AG10803 (cell line): ENCODE measurements at regions not wholly inside any gene's neighbourhood (a gene's known extent, or its start where the extent isn't known, plus 50 kb on each side); places are given as distances from the start of the nearest gene placed in this dataset.

Source experiments
- DNase-seq: peaks from one replicate; pipeline ENCODE4 v3.0.0; 2010; ENCODE audit warnings: low read depth
- H3K4me3 ChIP-seq: 2 replicates; pipeline ENCODE4 v1.5.1; 2011; ENCODE audit warnings: mild to moderate bottlenecking, low read length, control low read depth
- TF ChIP-seq, protein P1 (sequence below): conservative IDR thresholded peaks from 2 replicates; pipeline ENCODE4 v1.5.1; 2011; ENCODE audit warnings: mild to moderate bottlenecking, low read length, control low read depth, inconsistent platforms

- no peak for DNase-seq
- TF ChIP-seq, protein P1, sequence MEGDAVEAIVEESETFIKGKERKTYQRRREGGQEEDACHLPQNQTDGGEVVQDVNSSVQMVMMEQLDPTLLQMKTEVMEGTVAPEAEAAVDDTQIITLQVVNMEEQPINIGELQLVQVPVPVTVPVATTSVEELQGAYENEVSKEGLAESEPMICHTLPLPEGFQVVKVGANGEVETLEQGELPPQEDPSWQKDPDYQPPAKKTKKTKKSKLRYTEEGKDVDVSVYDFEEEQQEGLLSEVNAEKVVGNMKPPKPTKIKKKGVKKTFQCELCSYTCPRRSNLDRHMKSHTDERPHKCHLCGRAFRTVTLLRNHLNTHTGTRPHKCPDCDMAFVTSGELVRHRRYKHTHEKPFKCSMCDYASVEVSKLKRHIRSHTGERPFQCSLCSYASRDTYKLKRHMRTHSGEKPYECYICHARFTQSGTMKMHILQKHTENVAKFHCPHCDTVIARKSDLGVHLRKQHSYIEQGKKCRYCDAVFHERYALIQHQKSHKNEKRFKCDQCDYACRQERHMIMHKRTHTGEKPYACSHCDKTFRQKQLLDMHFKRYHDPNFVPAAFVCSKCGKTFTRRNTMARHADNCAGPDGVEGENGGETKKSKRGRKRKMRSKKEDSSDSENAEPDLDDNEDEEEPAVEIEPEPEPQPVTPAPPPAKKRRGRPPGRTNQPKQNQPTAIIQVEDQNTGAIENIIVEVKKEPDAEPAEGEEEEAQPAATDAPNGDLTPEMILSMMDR = no peak
- no peak overlapping the region for H3K4me3 ChIP-seq
Measured at GRCh38 chr10:44459671-44460070, 74.8 kb upstream of the CXCL12 start.

DNA sequence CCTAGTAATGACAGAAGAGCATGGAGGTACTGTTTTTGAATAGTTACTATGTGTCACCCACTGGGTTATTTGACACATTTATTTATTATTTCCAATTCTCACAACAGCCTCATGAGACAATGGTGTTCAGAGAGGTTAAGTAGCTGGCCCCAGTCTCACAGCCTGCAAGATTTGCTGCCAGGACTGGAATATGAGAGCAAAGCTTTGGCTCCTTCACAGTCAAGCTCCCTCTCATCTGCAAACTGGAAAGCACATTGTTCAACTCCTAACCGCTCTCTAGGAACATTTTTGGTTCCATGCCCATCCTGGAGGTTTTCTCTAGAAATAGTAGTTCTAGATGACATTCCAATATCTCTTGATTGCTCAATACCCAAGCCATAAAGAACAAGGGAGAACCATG lies 75.5 kb upstream of the CXCL12 start:
- peak; percentile 69 for DNase-seq
- no peak overlapping the region for H3K4me3 ChIP-seq
- TF ChIP-seq, protein P1 = no peak

GRCh38 chr10:44462338-44462914 lies 77.5 kb upstream of the CXCL12 start:
- DNase-seq = no peak
- TF ChIP-seq, protein P1 = no peak
- no peak overlapping the region for H3K4me3 ChIP-seq

DNA sequence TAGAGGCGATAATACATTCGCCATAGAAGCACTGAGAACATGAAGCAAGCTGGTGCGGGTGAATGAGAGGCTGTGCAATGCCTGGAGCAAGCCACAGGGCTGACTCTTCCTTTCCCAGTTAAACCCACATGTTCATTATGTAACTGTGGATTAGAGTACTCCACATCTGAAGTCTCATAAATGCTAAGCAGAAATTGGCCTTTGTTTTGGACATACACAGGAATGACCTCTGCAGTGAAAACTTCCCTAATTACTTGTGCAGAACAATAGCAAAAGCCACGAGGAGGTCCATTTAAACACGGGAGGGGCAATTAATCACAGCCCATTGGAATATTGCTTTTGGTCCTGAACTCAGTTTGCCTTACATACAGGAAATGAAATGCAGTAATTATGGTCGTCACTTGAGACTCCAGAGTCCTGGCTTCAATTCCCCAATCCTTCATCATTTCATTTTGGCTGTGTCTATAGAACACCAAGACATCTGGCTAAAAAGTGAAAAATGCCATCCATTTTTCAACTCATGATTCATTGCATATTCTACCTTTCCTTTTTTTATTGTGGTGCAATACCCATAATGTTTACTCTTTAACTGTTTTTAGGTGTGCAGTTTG lies 78.7 kb upstream of the CXCL12 start:
- DNase-seq = peak; percentile 90
- H3K4me3 ChIP-seq = no peak overlapping the region
- TF ChIP-seq, protein P1 = peak; percentile 43

- TF ChIP-seq, protein P1 = peak; percentile 36; the same call in 1 of the 2 replicates
- no peak overlapping the region for H3K4me3 ChIP-seq
- no peak for DNase-seq
Measured at GRCh38 chr10:44464503-44464902, 79.6 kb upstream of the CXCL12 start.

DNA sequence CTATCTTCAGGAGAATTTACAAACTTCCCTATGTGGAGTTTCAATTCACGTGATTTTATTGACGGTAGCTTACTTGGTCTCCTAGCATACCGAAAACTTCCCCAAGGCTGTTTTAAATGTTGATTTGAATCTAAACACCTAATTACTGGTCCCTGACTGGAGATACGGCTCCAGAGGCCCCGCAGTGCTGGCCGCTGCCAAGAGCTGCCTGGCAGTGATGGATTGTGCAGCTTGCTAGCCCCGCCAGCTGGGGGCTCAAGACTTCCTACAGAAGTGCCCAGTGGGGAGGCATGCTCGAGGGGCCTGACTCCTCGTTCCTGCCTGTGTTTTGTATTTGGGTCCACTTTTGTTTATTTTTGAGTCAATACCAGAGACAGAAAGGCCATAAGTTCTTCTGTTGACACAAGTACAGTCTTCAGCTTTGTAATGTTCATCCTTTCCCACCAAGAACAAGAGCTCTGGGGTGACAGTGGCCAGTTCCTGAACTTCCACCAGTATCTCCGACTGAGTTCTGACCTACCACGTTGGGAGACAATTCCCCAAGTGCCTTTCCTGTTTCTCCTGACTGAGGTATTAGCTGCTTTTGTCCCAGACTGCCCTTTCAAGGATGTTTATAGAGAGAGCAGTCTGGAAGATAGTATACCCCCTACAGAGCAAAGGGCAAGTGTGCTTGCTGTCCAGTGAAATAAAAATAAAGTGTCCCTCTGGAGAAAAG lies 80.7 kb upstream of the CXCL12 start:
- TF ChIP-seq, protein P1 = no peak
- H3K4me3 ChIP-seq = no peak overlapping the region
- DNase-seq = no peak

- no peak for DNase-seq
- H3K4me3 ChIP-seq = no peak overlapping the region
- TF ChIP-seq, protein P1 = no peak
Measured at GRCh38 chr10:44466236-44466635, 81.3 kb upstream of the CXCL12 start.
